K562 (cell line): ENCODE measurements at regions not wholly inside any gene's neighbourhood (a gene's known extent, or its start where the extent isn't known, plus 50 kb on each side); places are given as distances from the start of the nearest gene placed in this dataset.

Experiments
- ATAC-seq: fragments of 200-7000 bp; cut with Tn5 transposase; 3 replicates; pipeline ENCODE4 v1.9.1; 2020; ENCODE audit warnings: moderate library complexity
- BruUV-seq: library from RNA; stranded (reverse); fragments of 400-500 nt; replicated peaks from 2 replicates; lab custom pipeline; 2021; lab: Mats Ljungman, UMichigan
- CTCF ChIA-PET: fragments of 300-600 bp; formaldehyde crosslinking; extraction: SDS; loops from one replicate; lab custom pipeline; 2021; ENCODE audit warnings: low intra/inter-chr PET ratio; lab: Yijun Ruan, JAX
- POLR2A ChIA-PET: fragments of 300-600, 350-650 bp; sonication (Branson Sonifier 250); formaldehyde crosslinking; extraction: SDS; loops from one replicate; lab custom pipeline; 2021; ENCODE audit warnings: antibody characterized with exemption, inconsistent platforms; lab: Yijun Ruan, JAX
- DNase-seq, 4 experiments: peaks; one replicate each; pipeline versions ENCODE4 v3.0.0 to v3.0.0-alpha.2; 2011 to 2018; ENCODE audit warnings: low spot score in 3 of 4, mixed read lengths in 3 of 4; ENCODE audit errors: extremely low read depth in 1 of 4
- FAIRE-seq: peaks from 2 replicates; lab custom pipeline; 2011; peaks lifted over from hg19 to GRCh38; lab: Jason Lieb, UNC
- H2AFZ ChIP-seq: 2 replicates; pipeline ENCODE4 v1.6.0; 2011; ENCODE audit warnings: low read depth, low read length, control low read depth, inconsistent platforms
- H3K27ac ChIP-seq: fragments of 200-600 bp; 3 replicates; pipeline ENCODE4 v1.8.0; 2011; ENCODE audit warnings: low read depth, mild to moderate bottlenecking, control low read depth, inconsistent platforms, low read length, moderate library complexity, mixed read lengths; ENCODE audit errors: extremely low read depth
- H3K27me3 ChIP-seq, 2 experiments: fragments of 300-600 bp in 1 of 2; 2 replicates in 1 of 2; 3 replicates in 1 of 2; pipeline versions ENCODE4 v1.6.0 to v1.8.0; 2011; ENCODE audit warnings: inconsistent platforms in 2 of 2, low read length in 2 of 2, mild to moderate bottlenecking in 1 of 2, mixed read lengths in 1 of 2, moderate library complexity in 1 of 2; ENCODE audit not compliant: control insufficient read depth in 2 of 2, insufficient read depth in 2 of 2
- H3K36me3 ChIP-seq: fragments of 300-600 bp; 3 replicates; pipeline ENCODE4 v1.8.0; 2011; ENCODE audit warnings: mild to moderate bottlenecking, low read length, inconsistent platforms; ENCODE audit not compliant: control insufficient read depth, insufficient read depth
- H3K4me1 ChIP-seq, 2 experiments: fragments of 200-600 bp in 1 of 2; replicated peaks in 1 of 2; 2 replicates in 1 of 2; 3 replicates in 1 of 2; pipeline versions ENCODE4 v1.5.1 to v1.8.0; 2011; ENCODE audit warnings: inconsistent platforms in 2 of 2, low read length in 2 of 2, mild to moderate bottlenecking in 1 of 2, mixed read lengths in 1 of 2, moderate library complexity in 1 of 2; ENCODE audit not compliant: control insufficient read depth in 2 of 2, insufficient read depth in 2 of 2
- H3K4me2 ChIP-seq: 2 replicates; pipeline ENCODE4 v1.6.1; 2011; ENCODE audit warnings: low read length, control low read depth, inconsistent platforms, mixed read lengths; ENCODE audit not compliant: insufficient read depth
- H3K4me3 ChIP-seq: fragments of 200-600 bp; sonication (generic), shearing (Covaris generic); 2 replicates; pipeline ENCODE4 v1.5.1; 2016; ENCODE audit warnings: control low read depth, inconsistent platforms
- H3K79me2 ChIP-seq: fragments of 200-600 bp; 3 replicates; pipeline ENCODE4 v1.8.0; 2011; ENCODE audit warnings: low read length, inconsistent platforms; ENCODE audit not compliant: control insufficient read depth, insufficient read depth
- H3K9ac ChIP-seq, 2 experiments: 2 replicates each; pipeline versions ENCODE4 v1.6.0 to v1.6.1; 2011; ENCODE audit warnings: low read depth in 2 of 2, low read length in 2 of 2, control low read depth in 1 of 2, inconsistent platforms in 1 of 2, mild to moderate bottlenecking in 1 of 2, mixed read lengths in 1 of 2; ENCODE audit not compliant: insufficient read depth in 1 of 2
- H3K9me1 ChIP-seq: one replicate; pipeline ENCODE4 v1.6.0; 2011; ENCODE audit warnings: inconsistent platforms, mild to moderate bottlenecking, low read length, moderate library complexity; ENCODE audit not compliant: control insufficient read depth, insufficient read depth
- H3K9me3 ChIP-seq: replicated peaks from 2 replicates; pipeline ENCODE4 v1.5.1; 2011; ENCODE audit warnings: low read depth, low read length, inconsistent platforms; ENCODE audit not compliant: control insufficient read depth, insufficient read depth
- H4K20me1 ChIP-seq: replicated peaks from 2 replicates; pipeline ENCODE4 v1.6.1; 2011; ENCODE audit warnings: low read length, inconsistent platforms, mixed read lengths; ENCODE audit not compliant: control insufficient read depth, insufficient read depth
- JUN ChIP-seq, 2 experiments: sonication (generic) in 1 of 2; formaldehyde crosslinking in 1 of 2; IDR thresholded peaks; 2 replicates each; pipeline versions ENCODE4 v1.6.1 to v1.8.0; 2012 to 2022; ENCODE audit warnings: borderline replicate concordance in 2 of 2, mild to moderate bottlenecking in 2 of 2, improper control_type of control experiment in 1 of 2, low read depth in 1 of 2, low read length in 1 of 2, missing genetic modification reagents in 1 of 2
- PCBP2 ChIP-seq: fragments of 200-400 bp; formaldehyde crosslinking; IDR thresholded peaks from 2 replicates; pipeline ENCODE4 v1.6.1; 2018; ENCODE audit warnings: low read length, low read depth, mild to moderate bottlenecking, moderate library complexity; ENCODE audit not compliant: poor library complexity, severe bottlenecking
- SIN3B ChIP-seq: fragments of 450-650 bp; IDR thresholded peaks from 2 replicates; pipeline ENCODE4 v1.6.1; 2017; ENCODE audit warnings: low read depth, mild to moderate bottlenecking, moderate library complexity
- SIRT6 ChIP-seq: IDR thresholded peaks from one replicate; pipeline ENCODE4 v1.6.1; 2012; ENCODE audit warnings: low read depth, mild to moderate bottlenecking, control low read depth, inconsistent platforms, low read length, moderate library complexity
- SNRNP70 ChIP-seq: fragments of 200-400 bp; formaldehyde crosslinking; optimal IDR thresholded peaks from 2 replicates; pipeline ENCODE3; 2017; ENCODE audit warnings: low read depth, low read length
- UBTF ChIP-seq, 2 experiments: IDR thresholded peaks; 2 replicates each; pipeline ENCODE4 v1.6.1; 2012; ENCODE audit warnings: improper control_type of control experiment in 2 of 2, low read depth in 2 of 2, low read length in 2 of 2, borderline replicate concordance in 1 of 2
- ZNF431 ChIP-seq: sonication (generic); formaldehyde crosslinking; IDR thresholded peaks from 2 replicates; pipeline ENCODE4 v1.8.0; 2022; ENCODE audit warnings: mild to moderate bottlenecking, missing genetic modification reagents
- ZNF444 ChIP-seq: fragments of 250-450 bp; sonication (Bioruptor Pico); IDR thresholded peaks from 2 replicates; pipeline ENCODE4 v1.4.0; 2020; ENCODE audit warnings: mild to moderate bottlenecking, moderate library complexity
- in situ Hi-C: fragments of 300-500 bp; cut with MboI; formaldehyde crosslinking; loops from 4 replicates; pipeline ENCODE4 v1.15.0; 2018; ENCODE audit warnings: inconsistent platforms, mixed read lengths
- intact Hi-C: fragments of 100-400 bp; cut with micrococcal nuclease; formaldehyde crosslinking; loops from 2 replicates; pipeline ENCODE4 v1.14.2; 2022

GRCh38 chr13:87358319-87358718 is 312.9 kb upstream of the SLITRK5 start:
- intact Hi-C loops: no loop called here
- POLR2A ChIA-PET: no interaction called here

More at GRCh38 chr13:87358319-87358718, 312.9 kb upstream of the SLITRK5 start:
- Histone ChIP-seq H3K9me1 (no peaks in the 10 kb centered on the region), H3K36me3 (no peaks in the 10 kb centered on the region), H3K4me2 (no peak overlapping the region), H3K9me3 (no peaks in the 10 kb centered on the region), H2AFZ (no peak overlapping the region), H3K27me3 (no peaks in the 10 kb centered on the region), H3K27ac (no peak overlapping the region), H3K9ac (no peak overlapping the region), H3K79me2 (no peaks in the 10 kb centered on the region), H4K20me1 (no peaks in the 10 kb centered on the region), H3K4me3 (no peak overlapping the region), H3K4me1 (no peaks in the 10 kb centered on the region)
- in situ Hi-C loops: no loop called here
- BruUV-seq: no TSS peak
- no peak for ATAC-seq
- TF ChIP-seq PCBP2 (no peak), UBTF (IDR thresholded peaks at IDR 0.05; ENCODE audit: borderline replicate concordance in 1 of 2, low read depth in 2 of 2, low read length in 2 of 2) (no peak), SIRT6 (no peak), SNRNP70 (no peak), SIN3B (no peak), ZNF431 (no peak), JUN (IDR thresholded peaks at IDR 0.05; ENCODE audit: borderline replicate concordance, low read depth, low read length) (no peak), JUN (CRISPR knock-in tag; IDR thresholded peaks at IDR 0.05; ENCODE audit: borderline replicate concordance) (no peak), ZNF444 (no peak)
- CTCF ChIA-PET: no interaction called here
- DNase-seq: no peak
- no peak for FAIRE-seq
